ENCODE measurements at regions not wholly inside any gene's neighbourhood (a gene's known extent, or its start where the extent isn't known, plus 50 kb on each side); places are given as distances from the start of the nearest gene placed in this dataset.

- Mint-ChIP-seq H3K27me3 (ENCODE audit: low read depth) (peaks cover 34% of the 10 kb centered on the region), H3K27ac (no peak overlapping the region), H3K9me3 (no peaks in the 10 kb centered on the region), H3K4me1 (ENCODE audit: low read depth) (no peaks in the 10 kb centered on the region), H3K4me3 (no peak overlapping the region), H3K36me3 (ENCODE audit: low read depth) (no peaks in the 10 kb centered on the region)
- DNase-seq (ENCODE audit: low spot score), result no peak
Observed at GRCh38 chr14:54182419-54183045, 214.3 kb upstream of the CDKN3 start.

GRCh38 chr14:54186821-54187763, 209.7 kb upstream of the CDKN3 start:
- Mint-ChIP-seq H3K36me3 (ENCODE audit: low read depth) (no peaks in the 10 kb centered on the region), H3K27me3 (ENCODE audit: low read depth) (peaks cover 10% of the 10 kb centered on the region)

GRCh38 chr14:54188064-54188666, 208.6 kb upstream of the CDKN3 start:
- no peak overlapping the region for H3K4me3 Mint-ChIP-seq
- H3K36me3 Mint-ChIP-seq (ENCODE audit: low read depth), result no peaks in the 10 kb centered on the region
- H3K9me3 Mint-ChIP-seq, result no peaks in the 10 kb centered on the region
- no peak overlapping the region for H3K27ac Mint-ChIP-seq
- peaks cover 3% of the 10 kb centered on the region for H3K4me1 Mint-ChIP-seq (ENCODE audit: low read depth)
- DNase-seq (ENCODE audit: low spot score), result no peak
- peaks cover 9% of the 10 kb centered on the region for H3K27me3 Mint-ChIP-seq (ENCODE audit: low read depth)

More at GRCh38 chr14:54186821-54187763, 209.7 kb upstream of the CDKN3 start:
- H3K4me1 Mint-ChIP-seq (ENCODE audit: low read depth), result peaks cover 3% of the 10 kb centered on the region
- DNase-seq (ENCODE audit: low spot score), result no peak
- no peaks in the 10 kb centered on the region for H3K9me3 Mint-ChIP-seq
- no peak overlapping the region for H3K4me3 Mint-ChIP-seq
- H3K27ac Mint-ChIP-seq, result no peak overlapping the region

- DNase-seq (ENCODE audit: low spot score), result no peak
- no peaks in the 10 kb centered on the region for H3K9me3 Mint-ChIP-seq
- peaks cover 3% of the 10 kb centered on the region for H3K4me1 Mint-ChIP-seq (ENCODE audit: low read depth)
- H3K27me3 Mint-ChIP-seq (ENCODE audit: low read depth), result peaks cover 9% of the 10 kb centered on the region
- no peak overlapping the region for H3K27ac Mint-ChIP-seq
- H3K36me3 Mint-ChIP-seq (ENCODE audit: low read depth), result no peaks in the 10 kb centered on the region
- no peak overlapping the region for H3K4me3 Mint-ChIP-seq
Observed at GRCh38 chr14:54189333-54189732, 207.5 kb upstream of the CDKN3 start.

GRCh38 chr14:54189748-54190354, 207.0 kb upstream of the CDKN3 start:
- Mint-ChIP-seq H3K27me3 (ENCODE audit: low read depth) (peaks cover 9% of the 10 kb centered on the region), H3K27ac (no peak overlapping the region), H3K4me3 (no peak overlapping the region), H3K9me3 (no peaks in the 10 kb centered on the region), H3K4me1 (ENCODE audit: low read depth) (peaks cover 3% of the 10 kb centered on the region), H3K36me3 (ENCODE audit: low read depth) (no peaks in the 10 kb centered on the region)
- no peak for DNase-seq (ENCODE audit: low spot score)

- Mint-ChIP-seq H3K27me3 (ENCODE audit: low read depth) (peaks cover 8% of the 10 kb centered on the region), H3K4me3 (no peak overlapping the region), H3K4me1 (ENCODE audit: low read depth) (peaks cover 3% of the 10 kb centered on the region), H3K27ac (no peak overlapping the region), H3K36me3 (ENCODE audit: low read depth) (no peaks in the 10 kb centered on the region), H3K9me3 (no peaks in the 10 kb centered on the region)
- no peak for DNase-seq (ENCODE audit: low spot score)
Observed at GRCh38 chr14:54191846-54192245, 205.0 kb upstream of the CDKN3 start.

GRCh38 chr14:54192610-54193009, 204.2 kb upstream of the CDKN3 start:
- H3K4me3 Mint-ChIP-seq, result no peak overlapping the region
- no peaks in the 10 kb centered on the region for H3K36me3 Mint-ChIP-seq (ENCODE audit: low read depth)
- no peaks in the 10 kb centered on the region for H3K9me3 Mint-ChIP-seq
- H3K27me3 Mint-ChIP-seq (ENCODE audit: low read depth), result peaks cover 4% of the 10 kb centered on the region
- peaks cover 3% of the 10 kb centered on the region for H3K4me1 Mint-ChIP-seq (ENCODE audit: low read depth)
- no peak for DNase-seq (ENCODE audit: low spot score)
- H3K27ac Mint-ChIP-seq, result no peak overlapping the region

- no peak overlapping the region for H3K4me3 Mint-ChIP-seq
- H3K4me1 Mint-ChIP-seq (ENCODE audit: low read depth), result peaks cover 3% of the 10 kb centered on the region
Observed at GRCh38 chr14:54193871-54194270, 202.9 kb upstream of the CDKN3 start.

GRCh38 chr14:54194501-54194900, 202.3 kb upstream of the CDKN3 start:
- no peaks in the 10 kb centered on the region for H3K36me3 Mint-ChIP-seq (ENCODE audit: low read depth)
- peaks cover 4% of the 10 kb centered on the region for H3K27me3 Mint-ChIP-seq (ENCODE audit: low read depth)
- H3K4me3 Mint-ChIP-seq, result no peak overlapping the region
- peaks cover 3% of the 10 kb centered on the region for H3K4me1 Mint-ChIP-seq (ENCODE audit: low read depth)
- H3K9me3 Mint-ChIP-seq, result peaks cover 4% of the 10 kb centered on the region
- H3K27ac Mint-ChIP-seq, result no peak overlapping the region
- DNase-seq (ENCODE audit: low spot score), result no peak

More at GRCh38 chr14:54193871-54194270, 202.9 kb upstream of the CDKN3 start:
- Mint-ChIP-seq H3K27me3 (ENCODE audit: low read depth) (peaks cover 4% of the 10 kb centered on the region), H3K27ac (no peak overlapping the region), H3K36me3 (ENCODE audit: low read depth) (no peaks in the 10 kb centered on the region), H3K9me3 (peaks cover 3% of the 10 kb centered on the region)
- DNase-seq (ENCODE audit: low spot score), result no peak

GRCh38 chr14:54197369-54197768, 199.4 kb upstream of the CDKN3 start:
- H3K27me3 Mint-ChIP-seq (ENCODE audit: low read depth), result peaks cover 2% of the 10 kb centered on the region
- peaks cover 8% of the 10 kb centered on the region for H3K9me3 Mint-ChIP-seq
- H3K4me1 Mint-ChIP-seq (ENCODE audit: low read depth), result no peaks in the 10 kb centered on the region
- DNase-seq (ENCODE audit: low spot score), result no peak
- H3K27ac Mint-ChIP-seq, result no peak overlapping the region
- no peak overlapping the region for H3K4me3 Mint-ChIP-seq
- no peaks in the 10 kb centered on the region for H3K36me3 Mint-ChIP-seq (ENCODE audit: low read depth)

GRCh38 chr14:54200726-54201125, 196.1 kb upstream of the CDKN3 start:
- no peak overlapping the region for H3K4me3 Mint-ChIP-seq
- no peaks in the 10 kb centered on the region for H3K36me3 Mint-ChIP-seq (ENCODE audit: low read depth)
- peaks cover 2% of the 10 kb centered on the region for H3K27me3 Mint-ChIP-seq (ENCODE audit: low read depth)
- DNase-seq (ENCODE audit: low spot score), result no peak
- no peaks in the 10 kb centered on the region for H3K4me1 Mint-ChIP-seq (ENCODE audit: low read depth)
- H3K9me3 Mint-ChIP-seq, result peaks cover 8% of the 10 kb centered on the region
- no peak overlapping the region for H3K27ac Mint-ChIP-seq

GRCh38 chr14:54202288-54202687, 194.5 kb upstream of the CDKN3 start:
- Mint-ChIP-seq H3K36me3 (ENCODE audit: low read depth) (no peaks in the 10 kb centered on the region), H3K4me1 (ENCODE audit: low read depth) (no peaks in the 10 kb centered on the region), H3K27me3 (ENCODE audit: low read depth) (no peaks in the 10 kb centered on the region), H3K27ac (no peak overlapping the region), H3K4me3 (no peak overlapping the region), H3K9me3 (peaks cover 8% of the 10 kb centered on the region)
- DNase-seq (ENCODE audit: low spot score), result no peak

GRCh38 chr14:54206516-54206915, 190.3 kb upstream of the CDKN3 start:
- H3K36me3 Mint-ChIP-seq (ENCODE audit: low read depth), result no peaks in the 10 kb centered on the region
- no peaks in the 10 kb centered on the region for H3K4me1 Mint-ChIP-seq (ENCODE audit: low read depth)
- H3K27me3 Mint-ChIP-seq (ENCODE audit: low read depth), result peaks cover 13% of the 10 kb centered on the region
- H3K27ac Mint-ChIP-seq, result no peak overlapping the region
- no peak overlapping the region for H3K4me3 Mint-ChIP-seq
- no peak for DNase-seq (ENCODE audit: low spot score)
- H3K9me3 Mint-ChIP-seq, result peaks cover 4% of the 10 kb centered on the region

GRCh38 chr14:54207075-54207474, 189.7 kb upstream of the CDKN3 start:
- no peak overlapping the region for H3K27ac Mint-ChIP-seq

More at GRCh38 chr14:54207075-54207474, 189.7 kb upstream of the CDKN3 start:
- Mint-ChIP-seq H3K36me3 (ENCODE audit: low read depth) (no peaks in the 10 kb centered on the region), H3K4me1 (ENCODE audit: low read depth) (no peaks in the 10 kb centered on the region), H3K4me3 (no peak overlapping the region), H3K27me3 (ENCODE audit: low read depth) (peaks cover 16% of the 10 kb centered on the region), H3K9me3 (peaks cover 2% of the 10 kb centered on the region)
- DNase-seq (ENCODE audit: low spot score), result no peak
